HepG2 (cell line): ENCODE measurements at regions not wholly inside any gene's neighbourhood (a gene's known extent, or its start where the extent isn't known, plus 50 kb on each side); places are given as distances from the start of the nearest gene placed in this dataset.

ENCODE experiments used
- ATAC-seq: fragments of 200-7000 bp; cut with Tn5 transposase; 3 replicates; pipeline ENCODE4 v1.9.1; 2020; ENCODE audit warnings: mild to moderate bottlenecking, moderate library complexity
- BruUV-seq: library from RNA; stranded (reverse); fragments of 400-500 nt; replicated peaks from 2 replicates; lab custom pipeline; 2021; lab: Mats Ljungman, UMichigan
- CTCF ChIA-PET: fragments of 300-600 bp; formaldehyde crosslinking; extraction: SDS; loops from one replicate; lab custom pipeline; 2021; ENCODE audit warnings: low total read pairs, inconsistent platforms, low intra/inter-chr PET ratio; lab: Yijun Ruan, JAX
- POLR2A ChIA-PET: fragments of 350-600 bp; sonication (Branson Sonifier 250); formaldehyde crosslinking; loops from one replicate; lab custom pipeline; 2020; ENCODE audit warnings: antibody characterized with exemption, inconsistent platforms; lab: Yijun Ruan, JAX
- DNase-seq: peaks from one replicate; pipeline ENCODE4 v3.0.0-alpha.2; 2015; ENCODE audit warnings: low spot score
- FAIRE-seq: peaks from 3 replicates; lab custom pipeline; 2011; peaks lifted over from hg19 to GRCh38; lab: Jason Lieb, UNC
- H2AFZ ChIP-seq: one replicate; pipeline ENCODE4 v1.6.1; 2011; ENCODE audit warnings: low read length, inconsistent platforms
- H3K27ac ChIP-seq: fragments of 300-600 bp; 3 replicates; pipeline ENCODE4 v1.8.0; 2011; ENCODE audit warnings: mixed run types, mild to moderate bottlenecking, mixed read lengths, low read length, inconsistent platforms; ENCODE audit not compliant: insufficient read depth; ENCODE audit errors: extremely low read length
- H3K27me3 ChIP-seq, 2 experiments: fragments of 200-600 bp in 1 of 2; 2 replicates in 1 of 2; 3 replicates in 1 of 2; pipeline versions ENCODE4 v1.6.0 to v1.8.0; 2011; ENCODE audit warnings: low read length in 2 of 2, mild to moderate bottlenecking in 2 of 2, moderate library complexity in 2 of 2, inconsistent platforms in 1 of 2; ENCODE audit not compliant: insufficient read depth in 2 of 2, control insufficient read depth in 1 of 2
- H3K36me3 ChIP-seq, 2 experiments: fragments of 200-600 bp in 1 of 2; replicated peaks in 1 of 2; 2 replicates in 1 of 2; 3 replicates in 1 of 2; pipeline versions ENCODE4 v1.5.1 to v1.8.0; 2011; ENCODE audit warnings: low read length in 2 of 2, inconsistent platforms in 1 of 2; ENCODE audit not compliant: insufficient read depth in 2 of 2, control insufficient read depth in 1 of 2
- H3K4me1 ChIP-seq: 2 replicates; pipeline ENCODE4 v1.5.1; 2012; ENCODE audit warnings: low read length, inconsistent platforms; ENCODE audit not compliant: insufficient read depth
- H3K4me2 ChIP-seq: 2 replicates; pipeline ENCODE4 v1.6.0; 2011; ENCODE audit warnings: low read depth, low read length, inconsistent platforms
- H3K4me3 ChIP-seq, 3 experiments: fragments of 200-600 bp in 1 of 3; sonication (generic), shearing (Covaris generic) in 1 of 3; replicated peaks in 1 of 3; 2 replicates each; pipeline ENCODE4 v1.5.1; 2011 to 2016; ENCODE audit warnings: low read length in 3 of 3, inconsistent platforms in 2 of 3, low read depth in 2 of 3, mild to moderate bottlenecking in 2 of 3, control low read depth in 1 of 3, mixed read lengths in 1 of 3; ENCODE audit not compliant: insufficient read depth in 1 of 3
- H3K79me2 ChIP-seq: one replicate; pipeline ENCODE4 v1.6.1; 2011; ENCODE audit warnings: low read length, inconsistent platforms; ENCODE audit not compliant: insufficient read depth
- H3K9ac ChIP-seq: 2 replicates; pipeline ENCODE4 v1.6.0; 2011; ENCODE audit warnings: mild to moderate bottlenecking, low read depth, low read length, inconsistent platforms; ENCODE audit not compliant: insufficient read depth
- H3K9me3 ChIP-seq: 2 replicates; pipeline ENCODE4 v1.5.1; 2012; ENCODE audit warnings: mild to moderate bottlenecking, low read length
- H4K20me1 ChIP-seq: 2 replicates; pipeline ENCODE4 v1.6.0; 2011; ENCODE audit warnings: inconsistent platforms, mild to moderate bottlenecking, low read length, moderate library complexity; ENCODE audit not compliant: insufficient read depth
- CBX5 ChIP-seq: sonication (generic); formaldehyde crosslinking; IDR thresholded peaks from 2 replicates; pipeline ENCODE4 v1.4.0; 2020; ENCODE audit warnings: missing genetic modification reagents, borderline replicate concordance
- CSRNP1 ChIP-seq: sonication (generic); formaldehyde crosslinking; IDR thresholded peaks from 2 replicates; pipeline ENCODE4 v1.8.1; 2023; ENCODE audit warnings: mild to moderate bottlenecking, missing genetic modification reagents
- IRF9 ChIP-seq: sonication (generic); formaldehyde crosslinking; IDR thresholded peaks from 2 replicates; pipeline ENCODE4 v1.8.0; 2022; ENCODE audit warnings: missing genetic modification reagents, mild to moderate bottlenecking, borderline replicate concordance
- ZBTB25 ChIP-seq: IDR thresholded peaks from 2 replicates; pipeline ENCODE4 v1.6.1; 2018; ENCODE audit warnings: missing genetic modification reagents
- ZFP37 ChIP-seq: sonication (generic); formaldehyde crosslinking; IDR thresholded peaks from 2 replicates; pipeline ENCODE4 v1.4.0; 2020; ENCODE audit warnings: missing genetic modification reagents, borderline replicate concordance
- ZNF740 ChIP-seq: sonication (generic); formaldehyde crosslinking; IDR thresholded peaks from 2 replicates; pipeline ENCODE4 v1.4.0; 2020; ENCODE audit warnings: missing genetic modification reagents
- whole genome bisulfite sequencing: methylation state at CpG from one replicate; pipeline ENCODE4 v1.1.6; 2017; ENCODE audit warnings: low lambda C conversion rate; 5-methylcytosine and 5-hydroxymethylcytosine counted together
- in situ Hi-C: cut with HindIII; loops from 2 replicates; pipeline ENCODE4 v1.10.0; 2017; ENCODE audit warnings: low pct_unique_long_range_greater_than_20kb; ENCODE audit not compliant: extremely low pct_ligation_motif_present
- intact Hi-C: fragments of 100-400 bp; cut with micrococcal nuclease; formaldehyde crosslinking; loops from one replicate; pipeline ENCODE4 v1.10.0; 2022; ENCODE audit not compliant: unreplicated experiment

- TF ChIP-seq CSRNP1 (CRISPR knock-in tag) (no peak), CBX5 (CRISPR knock-in tag) (no peak), ZFP37 (no peak), IRF9 (no peak)
These were observed 388.5 kb upstream of the NFE2L3 start (continued) for GRCh38 chr7:25763463-25763860.

- H3K79me2 ChIP-seq: no peaks in the 10 kb centered on the region
- ChIA-PET POLR2A (no interaction called here), CTCF (no interaction called here)
- no peak overlapping the region for H3K9ac ChIP-seq
- BruUV-seq: no TSS peak
- no peak for DNase-seq
- intact Hi-C loops (no loop called here), in situ Hi-C loops (no loop called here)
- H3K9me3 ChIP-seq: no peaks in the 10 kb centered on the region
- no peaks in the 10 kb centered on the region for H4K20me1 ChIP-seq
- TF ChIP-seq ZNF740 (no peak), ZBTB25 (CRISPR knock-in tag) (no peak)
- no peak for ATAC-seq
- H3K27ac ChIP-seq: no peak overlapping the region
- WGBS: 6% methylated on average over 1 of the region's 2 CpGs
- FAIRE-seq: no peak
- no peak overlapping the region for H2AFZ ChIP-seq
- H3K36me3 ChIP-seq: no peaks in the 10 kb centered on the region
- 0 out of 5 replicates have a peak, but pooled peaks cover 0 to 3% of the 10 kb centered on the region in 2 experiments for H3K27me3 ChIP-seq
- H3K4me3 ChIP-seq: no peak overlapping the region
- no peak overlapping the region for H3K4me2 ChIP-seq
- H3K4me1 ChIP-seq: no peaks in the 10 kb centered on the region
These were observed 386.8 kb upstream of the NFE2L3 start for GRCh38 chr7:25765110-25765655.
